ENCODE measurements at regions not wholly inside any gene's neighbourhood (a gene's known extent, or its start where the extent isn't known, plus 50 kb on each side); places are given as distances from the start of the nearest gene placed in this dataset.

DNA sequence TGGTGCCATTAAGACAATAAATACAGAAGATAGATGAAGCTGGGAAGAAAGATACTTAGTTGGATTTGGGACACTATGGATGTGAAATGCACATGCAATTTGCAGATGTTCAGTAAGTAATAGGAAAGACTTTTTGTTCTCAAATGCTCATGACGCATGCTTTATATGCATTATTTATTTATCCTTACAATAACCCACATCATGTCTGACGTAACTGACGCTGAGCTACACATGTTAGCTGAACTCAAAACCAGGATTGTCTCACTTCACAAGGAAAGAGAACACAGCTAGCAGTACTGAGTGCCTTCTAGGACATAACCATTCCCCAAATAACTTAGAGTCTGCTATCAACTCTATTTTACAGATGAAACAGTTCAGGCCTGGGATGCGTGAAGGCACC is 463.4 kb downstream of the FGF9 start:
- Histone ChIP-seq H3K27ac (no peak overlapping the region), H3K4me1 (replicated peaks in 1 of 2) (no peaks in the 10 kb centered on the region), H3K4me3 (no peak overlapping the region)
- in situ Hi-C loops (cut with MboI; ENCODE audit: low pct_unique_long_range_greater_than_20kb in 2 of 9, low sequenced_read_pairs in 9 of 9, unreplicated experiment in 9 of 9) = no loop called here
- ATAC-seq (replicated peaks in 6 of 8) = no peak
- 20 to 100% (median 79%) methylated on average over 1 to 4 of the region's 4 CpGs; no CpG with 5 or more reads in 1 of the 10 experiments for WGBS, 10 experiments

GRCh38 chr13:22135446-22135845 is 464.6 kb downstream of the FGF9 start:
- H3K4me1 ChIP-seq (replicated peaks in 1 of 2) = no peaks in the 10 kb centered on the region
- WGBS, 10 experiments = 0 to 100% (median 85%) methylated on average over 1 to 6 of the region's 6 CpGs; no CpG with 5 or more reads in 1 of the 10 experiments
- no peak for ATAC-seq (replicated peaks in 6 of 8)
- H3K27ac ChIP-seq = no peak overlapping the region
- in situ Hi-C loops (cut with MboI; ENCODE audit: low pct_unique_long_range_greater_than_20kb in 2 of 9, low sequenced_read_pairs in 9 of 9, unreplicated experiment in 9 of 9) = no loop called here
- H3K4me3 ChIP-seq = no peak overlapping the region

DNA sequence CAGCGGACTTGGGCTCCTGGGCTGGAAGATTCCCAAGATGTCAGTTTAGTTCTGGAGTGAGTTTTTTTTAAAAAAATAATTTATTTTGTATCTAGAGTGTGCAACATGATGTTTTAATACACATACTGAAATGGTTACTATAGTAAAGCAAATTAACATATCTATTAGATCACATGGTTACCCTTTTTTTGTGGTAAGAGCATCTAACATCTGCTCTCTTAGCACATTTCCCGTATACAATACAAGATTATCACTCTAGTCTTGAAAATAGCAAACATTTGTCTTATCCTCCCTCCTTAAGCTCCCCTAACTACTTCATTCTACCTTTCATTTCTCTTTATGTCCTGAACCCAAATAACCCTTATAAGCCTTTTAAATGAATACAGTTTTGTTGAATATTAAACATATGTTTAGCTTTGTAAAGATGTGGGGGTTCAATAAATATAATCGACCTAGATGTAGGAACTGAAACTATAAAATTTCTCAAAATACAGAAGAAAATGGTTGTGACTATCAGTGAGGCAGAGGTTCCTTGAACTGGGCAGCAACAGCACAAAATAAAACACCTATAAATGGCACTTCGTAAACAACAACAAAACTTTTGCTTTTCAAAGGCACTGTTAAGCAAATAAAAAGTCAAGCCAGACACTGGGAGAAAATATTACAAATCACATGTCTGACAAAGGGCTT is 466.6 kb downstream of the FGF9 start:
- Histone ChIP-seq H3K4me3 (no peak overlapping the region), H3K27ac (no peak overlapping the region), H3K4me1 (replicated peaks in 1 of 2) (no peaks in the 10 kb centered on the region)
- no peak for ATAC-seq (replicated peaks in 6 of 8)
- WGBS, 10 experiments = 0 to 83% (median 65%) methylated on average over 2 to 4 of the region's 4 CpGs; no CpG with 5 or more reads in 1 of the 10 experiments
- in situ Hi-C loops (cut with MboI; ENCODE audit: low pct_unique_long_range_greater_than_20kb in 2 of 9, low sequenced_read_pairs in 9 of 9, unreplicated experiment in 9 of 9) = no loop called here

GRCh38 chr13:22138947-22139346 is 468.1 kb downstream of the FGF9 start:
- H3K4me3 ChIP-seq = no peak overlapping the region
- 52 to 100% (median 94%) methylated on average over 2 to 7 of the region's 8 CpGs; no CpG with 5 or more reads in 1 of the 10 experiments for WGBS, 10 experiments
- H3K4me1 ChIP-seq (replicated peaks in 1 of 2) = no peaks in the 10 kb centered on the region
- in situ Hi-C loops (cut with MboI; ENCODE audit: low pct_unique_long_range_greater_than_20kb in 2 of 9, low sequenced_read_pairs in 9 of 9, unreplicated experiment in 9 of 9) = no loop called here
- no peak overlapping the region for H3K27ac ChIP-seq
- no peak for ATAC-seq (replicated peaks in 6 of 8)

DNA sequence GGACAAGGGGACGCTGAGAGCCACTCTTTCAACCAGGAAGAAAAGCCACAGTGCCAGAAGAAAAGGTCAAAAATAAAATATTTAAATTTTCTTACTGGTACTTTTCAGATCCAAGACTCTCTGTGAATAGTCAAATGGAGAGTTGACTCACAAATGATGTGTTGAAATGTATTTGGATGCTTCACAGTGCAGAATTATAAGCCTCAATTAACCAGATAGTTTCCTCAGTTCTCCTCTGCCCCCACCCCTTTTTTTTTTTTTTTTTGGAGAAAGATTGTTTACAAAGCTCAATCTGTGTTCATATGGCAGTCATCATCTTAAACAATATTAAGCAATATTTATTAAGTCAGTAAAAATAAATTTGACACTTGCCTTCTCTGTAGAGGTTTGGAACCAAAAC is 470.8 kb downstream of the FGF9 start:
- in situ Hi-C loops (cut with MboI; ENCODE audit: low pct_unique_long_range_greater_than_20kb in 2 of 9, low sequenced_read_pairs in 9 of 9, unreplicated experiment in 9 of 9) = no loop called here
- 0 to 100% (median 100%) methylated on average over 1 of the region's 1 CpG; no CpG with 5 or more reads in 5 of the 10 experiments for WGBS, 10 experiments
- no peak overlapping the region for H3K27ac ChIP-seq
- no peak for ATAC-seq (replicated peaks in 6 of 8)
- no peak overlapping the region for H3K4me3 ChIP-seq
- H3K4me1 ChIP-seq (replicated peaks in 1 of 2) = no peaks in the 10 kb centered on the region

DNA sequence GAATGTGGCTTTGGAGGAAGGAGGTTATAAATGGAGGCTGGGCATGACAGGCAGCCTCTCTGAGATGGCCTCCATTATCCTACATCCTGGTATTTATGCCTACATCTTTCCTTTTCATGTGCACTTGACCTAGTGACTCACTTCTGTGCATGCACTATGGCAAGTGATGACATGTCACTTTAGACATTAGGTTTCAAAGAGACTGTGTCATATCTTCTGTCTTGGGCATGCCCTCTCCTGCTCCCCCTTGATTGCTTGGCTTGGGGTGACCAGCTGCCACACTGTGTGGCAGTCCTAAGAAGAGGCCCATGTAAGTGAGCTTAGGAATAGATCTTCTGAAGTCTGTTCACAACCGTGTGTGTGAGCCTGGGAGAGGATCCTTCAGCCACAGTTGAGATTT is 472.8 kb downstream of the FGF9 start:
- Histone ChIP-seq H3K4me3 (no peak overlapping the region), H3K4me1 (replicated peaks in 1 of 2) (no peaks in the 10 kb centered on the region), H3K27ac (no peak overlapping the region)
- ATAC-seq (replicated peaks in 6 of 8) = no peak
- in situ Hi-C loops (cut with MboI; ENCODE audit: low pct_unique_long_range_greater_than_20kb in 2 of 9, low sequenced_read_pairs in 9 of 9, unreplicated experiment in 9 of 9) = no loop called here
- 0 to 83% (median 42%) methylated on average over 1 of the region's 1 CpG; no CpG with 5 or more reads in 6 of the 10 experiments for WGBS, 10 experiments

- no peaks in the 10 kb centered on the region for H3K4me1 ChIP-seq (replicated peaks in 1 of 2)
- WGBS, 10 experiments = 29 to 100% (median 100%) methylated on average over 1 to 2 of the region's 2 CpGs; no CpG with 5 or more reads in 3 of the 10 experiments
Observed at GRCh38 chr13:22144806-22145205, 473.9 kb downstream of the FGF9 start.

DNA sequence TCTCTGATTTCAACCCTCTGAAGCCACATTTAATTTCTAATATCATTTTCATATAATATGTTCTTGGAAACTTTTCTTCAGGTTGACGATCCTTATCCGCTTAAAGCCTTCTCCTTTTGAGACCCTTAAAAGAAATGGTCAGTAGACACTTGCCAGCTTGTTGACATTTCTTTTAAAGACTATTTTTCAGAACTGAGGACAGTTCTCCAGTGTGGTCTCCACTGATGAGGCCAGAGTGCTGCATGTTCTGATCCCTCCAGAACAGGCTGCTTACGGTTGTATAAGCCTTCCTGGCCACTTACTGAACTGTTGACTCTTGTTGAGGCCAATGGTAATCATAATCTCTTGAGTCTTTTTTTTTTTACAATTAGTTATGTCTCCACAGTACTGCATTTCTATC is 477.3 kb downstream of the FGF9 start:
- H3K4me1 ChIP-seq (replicated peaks in 1 of 2) = no peaks in the 10 kb centered on the region
- in situ Hi-C loops (cut with MboI; ENCODE audit: low pct_unique_long_range_greater_than_20kb in 2 of 9, low sequenced_read_pairs in 9 of 9, unreplicated experiment in 9 of 9) = no loop called here
- ATAC-seq (replicated peaks in 6 of 8) = no peak
- 46 to 100% (median 90%) methylated on average over 1 to 3 of the region's 3 CpGs; no CpG with 5 or more reads in 2 of the 10 experiments for WGBS, 10 experiments
- no peak overlapping the region for H3K27ac ChIP-seq
- H3K4me3 ChIP-seq = no peak overlapping the region

More at GRCh38 chr13:22144806-22145205, 473.9 kb downstream of the FGF9 start:
- ATAC-seq (replicated peaks in 6 of 8) = no peak
- Histone ChIP-seq H3K4me3 (no peak overlapping the region), H3K27ac (no peak overlapping the region)
- in situ Hi-C loops (cut with MboI; ENCODE audit: low pct_unique_long_range_greater_than_20kb in 2 of 9, low sequenced_read_pairs in 9 of 9, unreplicated experiment in 9 of 9) = no loop called here

DNA sequence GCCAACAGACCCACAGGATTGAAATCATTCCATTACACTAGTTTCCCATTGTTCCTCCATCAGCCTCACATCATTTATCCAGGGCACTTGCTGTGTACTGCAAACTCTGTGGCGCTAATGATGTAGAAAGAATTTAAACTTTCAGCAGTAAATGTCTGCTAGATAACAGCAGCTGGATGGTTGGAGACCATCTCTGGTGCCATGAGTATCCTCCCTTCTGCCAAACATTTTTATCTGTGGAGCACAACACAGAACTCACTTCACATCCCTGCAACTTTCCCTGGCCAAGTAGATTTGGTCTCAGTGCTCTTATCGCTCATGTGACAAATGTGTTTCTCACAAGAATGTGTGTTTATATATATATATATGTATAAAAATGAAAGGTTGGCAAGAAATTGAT is 481.9 kb downstream of the FGF9 start:
- H3K27ac ChIP-seq = no peak overlapping the region
- no peaks in the 10 kb centered on the region for H3K4me1 ChIP-seq (replicated peaks in 1 of 2)
- H3K4me3 ChIP-seq = no peak overlapping the region
- WGBS, 10 experiments = 20 to 100% (median 93%) methylated on average over 1 to 2 of the region's 2 CpGs; no CpG with 5 or more reads in 4 of the 10 experiments
- in situ Hi-C loops (cut with MboI; ENCODE audit: low pct_unique_long_range_greater_than_20kb in 2 of 9, low sequenced_read_pairs in 9 of 9, unreplicated experiment in 9 of 9) = no loop called here
- no peak for ATAC-seq (replicated peaks in 6 of 8)

DNA sequence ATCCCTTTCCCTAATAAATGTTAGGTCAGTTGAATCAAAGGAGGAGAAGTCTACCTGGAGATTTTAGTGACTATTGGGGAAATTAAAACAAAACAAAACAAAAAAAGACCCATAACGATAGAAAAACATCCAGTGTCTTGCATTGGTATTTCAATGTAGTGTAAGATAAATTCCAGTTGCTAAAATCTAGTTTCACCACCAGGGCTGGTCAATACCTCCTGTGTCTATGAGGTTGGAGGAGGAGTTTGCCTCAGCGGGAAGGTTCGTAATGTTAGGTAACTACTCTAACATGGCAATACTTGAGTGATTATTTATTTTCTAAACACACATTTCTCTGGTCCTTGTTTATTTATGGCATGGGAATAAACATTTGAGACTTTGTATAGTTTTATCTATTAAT is 483.2 kb downstream of the FGF9 start:
- Histone ChIP-seq H3K4me1 (replicated peaks in 1 of 2) (no peaks in the 10 kb centered on the region), H3K4me3 (no peak overlapping the region), H3K27ac (no peak overlapping the region)
- in situ Hi-C loops (cut with MboI; ENCODE audit: low pct_unique_long_range_greater_than_20kb in 2 of 9, low sequenced_read_pairs in 9 of 9, unreplicated experiment in 9 of 9) = no loop called here
- no peak for ATAC-seq (replicated peaks in 6 of 8)
- WGBS, 10 experiments = 50 to 98% (median 90%) methylated on average over 1 to 3 of the region's 3 CpGs; no CpG with 5 or more reads in 2 of the 10 experiments

GRCh38 chr13:22161871-22162270 is 491.0 kb downstream of the FGF9 start:
- 60 to 100% (median 85%) methylated on average over 3 of the region's 3 CpGs; no CpG with 5 or more reads in 2 of the 10 experiments for WGBS, 10 experiments
- in situ Hi-C loops (cut with MboI; ENCODE audit: low pct_unique_long_range_greater_than_20kb in 2 of 9, low sequenced_read_pairs in 9 of 9, unreplicated experiment in 9 of 9) = no loop called here
- no peak for ATAC-seq (replicated peaks in 6 of 8)

GRCh38 chr13:22162889-22163288 is 492.0 kb downstream of the FGF9 start:
- ATAC-seq (replicated peaks in 6 of 8) = no peak
- WGBS, 10 experiments = 0 to 100% (median 100%) methylated on average over 1 of the region's 1 CpG
- Histone ChIP-seq H3K4me3 (no peak overlapping the region), H3K4me1 (replicated peaks in 1 of 2) (no peaks in the 10 kb centered on the region), H3K27ac (no peak overlapping the region)
- in situ Hi-C loops (cut with MboI; ENCODE audit: low pct_unique_long_range_greater_than_20kb in 2 of 9, low sequenced_read_pairs in 9 of 9, unreplicated experiment in 9 of 9) = no loop called here

More at GRCh38 chr13:22161871-22162270, 491.0 kb downstream of the FGF9 start:
- no peaks in the 10 kb centered on the region for H3K4me1 ChIP-seq (replicated peaks in 1 of 2)
- H3K4me3 ChIP-seq = no peak overlapping the region
- H3K27ac ChIP-seq = no peak overlapping the region

- no peaks in the 10 kb centered on the region for H3K4me1 ChIP-seq (replicated peaks in 1 of 2)
- H3K4me3 ChIP-seq = no peak overlapping the region
- in situ Hi-C loops (cut with MboI; ENCODE audit: low pct_unique_long_range_greater_than_20kb in 2 of 9, low sequenced_read_pairs in 9 of 9, unreplicated experiment in 9 of 9) = no loop called here
- ATAC-seq (replicated peaks in 6 of 8) = no peak
- H3K27ac ChIP-seq = no peak overlapping the region
- 23 to 100% (median 80%) methylated on average over 4 to 10 of the region's 11 CpGs for WGBS, 10 experiments
Observed at GRCh38 chr13:22168437-22169190, 497.7 kb downstream of the FGF9 start.

Data from motor neuron (in vitro differentiated cells).